ENCODE measurements at regions not wholly inside any gene's neighbourhood (a gene's known extent, or its start where the extent isn't known, plus 50 kb on each side); places are given as distances from the start of the nearest gene placed in this dataset.
A peak's percentile ranks its signal among the peaks of the same experiment; 100 is the strongest.

- BruUV-seq (replicated peaks): no TSS peak
- intact Hi-C loops (cut with micrococcal nuclease; ENCODE audit: unreplicated experiment) (loop anchor here (10.0 kb wide), 1 partner anchor 67 kb away; no protein-coding TSS in a partner anchor), in situ Hi-C loops (cut with HindIII; ENCODE audit: low pct_unique_long_range_greater_than_20kb, low sequenced_read_pairs) (no loop called here)
- H3K4me3 ChIP-seq (ENCODE audit: low read depth in 2 of 2, low read length in 2 of 2): no peak overlapping the region
- TF ChIP-seq SIN3A (IDR thresholded peaks at IDR 0.05; ENCODE audit: borderline replicate concordance, insufficient read depth, low read depth, low read length) (no peak), POLR2AphosphoS5 (IDR thresholded peaks at IDR 0.05; ENCODE audit: low read depth, low read length) (no peak), CTCF (IDR thresholded peaks at IDR 0.05) (no peak), TCF7L2 (IDR thresholded peaks at IDR 0.05; ENCODE audit: low read depth, low read length) (no peak)
- TF ChIP-seq, protein P1, sequence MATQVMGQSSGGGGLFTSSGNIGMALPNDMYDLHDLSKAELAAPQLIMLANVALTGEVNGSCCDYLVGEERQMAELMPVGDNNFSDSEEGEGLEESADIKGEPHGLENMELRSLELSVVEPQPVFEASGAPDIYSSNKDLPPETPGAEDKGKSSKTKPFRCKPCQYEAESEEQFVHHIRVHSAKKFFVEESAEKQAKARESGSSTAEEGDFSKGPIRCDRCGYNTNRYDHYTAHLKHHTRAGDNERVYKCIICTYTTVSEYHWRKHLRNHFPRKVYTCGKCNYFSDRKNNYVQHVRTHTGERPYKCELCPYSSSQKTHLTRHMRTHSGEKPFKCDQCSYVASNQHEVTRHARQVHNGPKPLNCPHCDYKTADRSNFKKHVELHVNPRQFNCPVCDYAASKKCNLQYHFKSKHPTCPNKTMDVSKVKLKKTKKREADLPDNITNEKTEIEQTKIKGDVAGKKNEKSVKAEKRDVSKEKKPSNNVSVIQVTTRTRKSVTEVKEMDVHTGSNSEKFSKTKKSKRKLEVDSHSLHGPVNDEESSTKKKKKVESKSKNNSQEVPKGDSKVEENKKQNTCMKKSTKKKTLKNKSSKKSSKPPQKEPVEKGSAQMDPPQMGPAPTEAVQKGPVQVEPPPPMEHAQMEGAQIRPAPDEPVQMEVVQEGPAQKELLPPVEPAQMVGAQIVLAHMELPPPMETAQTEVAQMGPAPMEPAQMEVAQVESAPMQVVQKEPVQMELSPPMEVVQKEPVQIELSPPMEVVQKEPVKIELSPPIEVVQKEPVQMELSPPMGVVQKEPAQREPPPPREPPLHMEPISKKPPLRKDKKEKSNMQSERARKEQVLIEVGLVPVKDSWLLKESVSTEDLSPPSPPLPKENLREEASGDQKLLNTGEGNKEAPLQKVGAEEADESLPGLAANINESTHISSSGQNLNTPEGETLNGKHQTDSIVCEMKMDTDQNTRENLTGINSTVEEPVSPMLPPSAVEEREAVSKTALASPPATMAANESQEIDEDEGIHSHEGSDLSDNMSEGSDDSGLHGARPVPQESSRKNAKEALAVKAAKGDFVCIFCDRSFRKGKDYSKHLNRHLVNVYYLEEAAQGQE (IDR thresholded peaks at IDR 0.05; ENCODE audit: insufficient read depth in 1 of 2, low read depth in 2 of 2, low read length in 1 of 2): no peak
- H3K27ac ChIP-seq (ENCODE audit: low read length): peak overlapping the region; percentile 99
- no peaks in the 10 kb centered on the region for H3K36me3 ChIP-seq (ENCODE audit: control insufficient read depth, insufficient read depth, low read length)
- no peaks in the 10 kb centered on the region for H3K9me3 ChIP-seq (ENCODE audit: control insufficient read depth, insufficient read depth, low read depth, low read length)
- POLR2A ChIA-PET: interaction anchor here (0.7 kb wide), 1 partner anchor 65 kb away, joined by 4 read pairs; no protein-coding TSS in a partner anchor
- DNase-seq (ENCODE audit: low read depth, low spot score) (no peak), ATAC-seq (no peak)
- H3K4me1 ChIP-seq (ENCODE audit: control insufficient read depth, insufficient read depth, low read length): peaks cover 28% of the 10 kb centered on the region
- no peaks in the 10 kb centered on the region for H3K27me3 ChIP-seq (ENCODE audit: control insufficient read depth, insufficient read depth, low read length)
- CTCF ChIA-PET: no interaction called here
Measured at GRCh38 chr10:21297603-21298383, 227.7 kb downstream of the SKIDA1 start.

GRCh38 chr10:21296575-21297355 lies 228.7 kb downstream of the SKIDA1 start:
- POLR2A ChIA-PET: no interaction called here
- peaks cover 36% of the 10 kb centered on the region for H3K4me1 ChIP-seq (ENCODE audit: control insufficient read depth, insufficient read depth, low read length)
- in situ Hi-C loops (cut with HindIII; ENCODE audit: low pct_unique_long_range_greater_than_20kb, low sequenced_read_pairs): no loop called here

More at GRCh38 chr10:21296575-21297355, 228.7 kb downstream of the SKIDA1 start:
- no peaks in the 10 kb centered on the region for H3K27me3 ChIP-seq (ENCODE audit: control insufficient read depth, insufficient read depth, low read length)
- no peaks in the 10 kb centered on the region for H3K36me3 ChIP-seq (ENCODE audit: control insufficient read depth, insufficient read depth, low read length)
- DNase-seq (ENCODE audit: low read depth, low spot score) (no peak), ATAC-seq (no peak)
- intact Hi-C loops (cut with micrococcal nuclease; ENCODE audit: unreplicated experiment): loop anchor here (10.0 kb wide), 1 partner anchor 68 kb away; no protein-coding TSS in a partner anchor
- H3K4me3 ChIP-seq (ENCODE audit: low read depth in 2 of 2, low read length in 2 of 2): no peak overlapping the region
- CTCF ChIA-PET: no interaction called here
- peak overlapping the region; percentile 99 for H3K27ac ChIP-seq (ENCODE audit: low read length)
- TF ChIP-seq TCF7L2 (IDR thresholded peaks at IDR 0.05; ENCODE audit: low read depth, low read length) (no peak), POLR2AphosphoS5 (IDR thresholded peaks at IDR 0.05; ENCODE audit: low read depth, low read length) (no peak), CTCF (IDR thresholded peaks at IDR 0.05) (no peak), SIN3A (IDR thresholded peaks at IDR 0.05; ENCODE audit: borderline replicate concordance, insufficient read depth, low read depth, low read length) (no peak)
- TF ChIP-seq, protein P1 (IDR thresholded peaks at IDR 0.05; ENCODE audit: insufficient read depth in 1 of 2, low read depth in 2 of 2, low read length in 1 of 2): no peak
- BruUV-seq (replicated peaks): no TSS peak
- no peaks in the 10 kb centered on the region for H3K9me3 ChIP-seq (ENCODE audit: control insufficient read depth, insufficient read depth, low read depth, low read length)
